HFFc6 (cell line): ENCODE measurements at regions not wholly inside any gene's neighbourhood (a gene's known extent, or its start where the extent isn't known, plus 50 kb on each side); places are given as distances from the start of the nearest gene placed in this dataset.

ENCODE experiments used
- DNase-seq: peaks from one replicate; pipeline ENCODE4 v3.0.0-alpha.2; 2018
- H3K27ac Mint-ChIP-seq: 2 replicates; pipeline ENCODE4 v1.8.0; 2020; ENCODE audit warnings: mild to moderate bottlenecking, mixed read lengths
- H3K27me3 Mint-ChIP-seq: 2 replicates; pipeline ENCODE4 v1.8.0; 2021; ENCODE audit warnings: mild to moderate bottlenecking, moderate library complexity, mixed read lengths; ENCODE audit not compliant: insufficient read depth
- H3K36me3 Mint-ChIP-seq: 2 replicates; pipeline ENCODE4 v1.8.0; 2021; ENCODE audit warnings: low read depth, mixed read lengths
- H3K4me1 Mint-ChIP-seq: 2 replicates; pipeline ENCODE4 v1.8.0; 2020; ENCODE audit warnings: low read depth, mixed read lengths
- H3K4me3 Mint-ChIP-seq: 2 replicates; pipeline ENCODE4 v1.8.0; 2020; ENCODE audit warnings: mild to moderate bottlenecking, moderate library complexity, mixed read lengths
- H3K9me3 Mint-ChIP-seq: 2 replicates; pipeline ENCODE4 v1.8.0; 2020; ENCODE audit warnings: mild to moderate bottlenecking, mixed read lengths
- TF ChIP-seq, protein P1 (sequence below): fragments of 200-600 bp; sonication (generic); IDR thresholded peaks from 2 replicates; pipeline ENCODE4 v1.5.0; 2021; ENCODE audit warnings: antibody characterized with exemption, mild to moderate bottlenecking

DNA sequence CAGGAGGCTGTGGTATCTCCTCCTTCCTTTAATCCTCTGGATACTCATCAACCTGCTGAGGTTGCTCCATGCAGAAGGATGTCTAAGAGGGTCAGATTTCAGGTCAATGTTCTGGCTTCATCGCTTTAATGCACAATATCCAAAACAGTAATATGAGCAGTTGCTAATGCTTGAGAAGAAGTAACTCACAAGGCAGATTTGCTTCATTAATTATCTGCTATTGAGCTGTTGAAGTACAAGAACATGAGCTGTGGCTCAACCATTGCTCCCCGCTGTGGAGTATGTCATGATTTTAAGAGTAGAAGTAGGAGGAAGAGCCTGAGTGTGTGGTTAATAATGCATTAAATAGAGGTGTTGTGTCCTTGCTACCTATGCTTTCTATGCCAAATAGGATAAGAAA, 1412.9 kb upstream of the ALCAM start:
- DNase-seq, result no peak
- TF ChIP-seq, protein P1, sequence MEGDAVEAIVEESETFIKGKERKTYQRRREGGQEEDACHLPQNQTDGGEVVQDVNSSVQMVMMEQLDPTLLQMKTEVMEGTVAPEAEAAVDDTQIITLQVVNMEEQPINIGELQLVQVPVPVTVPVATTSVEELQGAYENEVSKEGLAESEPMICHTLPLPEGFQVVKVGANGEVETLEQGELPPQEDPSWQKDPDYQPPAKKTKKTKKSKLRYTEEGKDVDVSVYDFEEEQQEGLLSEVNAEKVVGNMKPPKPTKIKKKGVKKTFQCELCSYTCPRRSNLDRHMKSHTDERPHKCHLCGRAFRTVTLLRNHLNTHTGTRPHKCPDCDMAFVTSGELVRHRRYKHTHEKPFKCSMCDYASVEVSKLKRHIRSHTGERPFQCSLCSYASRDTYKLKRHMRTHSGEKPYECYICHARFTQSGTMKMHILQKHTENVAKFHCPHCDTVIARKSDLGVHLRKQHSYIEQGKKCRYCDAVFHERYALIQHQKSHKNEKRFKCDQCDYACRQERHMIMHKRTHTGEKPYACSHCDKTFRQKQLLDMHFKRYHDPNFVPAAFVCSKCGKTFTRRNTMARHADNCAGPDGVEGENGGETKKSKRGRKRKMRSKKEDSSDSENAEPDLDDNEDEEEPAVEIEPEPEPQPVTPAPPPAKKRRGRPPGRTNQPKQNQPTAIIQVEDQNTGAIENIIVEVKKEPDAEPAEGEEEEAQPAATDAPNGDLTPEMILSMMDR, result no peak
- Mint-ChIP-seq H3K9me3 (peaks cover 23% of the 10 kb centered on the region), H3K36me3 (no peaks in the 10 kb centered on the region), H3K27ac (no peak overlapping the region), H3K27me3 (no peaks in the 10 kb centered on the region), H3K4me1 (no peaks in the 10 kb centered on the region), H3K4me3 (no peak overlapping the region)

GRCh38 chr3:103960819-103961218, 1405.9 kb upstream of the ALCAM start:
- TF ChIP-seq, protein P1, result no peak
- no peaks in the 10 kb centered on the region; the same call in 1 of the 2 replicates for H3K27me3 Mint-ChIP-seq
- H3K4me3 Mint-ChIP-seq, result no peak overlapping the region
- no peaks in the 10 kb centered on the region for H3K36me3 Mint-ChIP-seq
- DNase-seq, result no peak
- peaks cover 37% of the 10 kb centered on the region for H3K9me3 Mint-ChIP-seq
- H3K4me1 Mint-ChIP-seq, result no peaks in the 10 kb centered on the region
- no peak overlapping the region for H3K27ac Mint-ChIP-seq

GRCh38 chr3:103963599-103963998, 1403.1 kb upstream of the ALCAM start:
- Mint-ChIP-seq H3K36me3 (no peaks in the 10 kb centered on the region), H3K4me3 (no peak overlapping the region), H3K27ac (no peak overlapping the region), H3K9me3 (peaks cover 28% of the 10 kb centered on the region), H3K27me3 (no peaks in the 10 kb centered on the region; the same call in 1 of the 2 replicates), H3K4me1 (no peaks in the 10 kb centered on the region)
- TF ChIP-seq, protein P1, result no peak
- DNase-seq, result no peak

GRCh38 chr3:103965764-103966163, 1400.9 kb upstream of the ALCAM start:
- no peak for DNase-seq
- Mint-ChIP-seq H3K27ac (no peak overlapping the region), H3K27me3 (no peaks in the 10 kb centered on the region; the same call in 1 of the 2 replicates), H3K36me3 (no peaks in the 10 kb centered on the region), H3K4me1 (no peaks in the 10 kb centered on the region), H3K4me3 (no peak overlapping the region), H3K9me3 (peaks cover 33% of the 10 kb centered on the region)
- TF ChIP-seq, protein P1, result no peak

DNA sequence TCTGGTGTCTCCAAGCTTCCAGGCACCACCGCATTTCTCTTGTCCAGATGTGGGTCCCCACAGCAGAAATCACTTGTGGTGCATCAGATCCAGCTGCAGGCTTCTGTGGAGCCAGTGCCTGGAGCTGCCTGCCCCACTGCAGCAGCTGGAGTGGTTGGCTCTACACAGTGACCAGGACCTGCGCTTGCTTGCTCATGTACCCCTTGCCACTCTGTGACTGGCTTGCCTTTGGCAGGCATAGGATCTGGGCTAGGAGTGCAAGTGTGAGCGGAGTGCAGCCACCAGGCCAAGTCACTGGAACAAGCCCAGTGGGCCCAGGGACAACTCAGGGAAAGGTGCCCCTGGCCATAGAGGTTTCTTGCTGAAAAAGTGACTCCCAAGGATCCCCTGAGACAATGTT, 1400.0 kb upstream of the ALCAM start:
- H3K4me1 Mint-ChIP-seq, result no peaks in the 10 kb centered on the region
- no peaks in the 10 kb centered on the region; the same call in 1 of the 2 replicates for H3K27me3 Mint-ChIP-seq
- TF ChIP-seq, protein P1, result no peak
- no peak for DNase-seq
- H3K36me3 Mint-ChIP-seq, result no peaks in the 10 kb centered on the region
- H3K9me3 Mint-ChIP-seq, result peaks cover 36% of the 10 kb centered on the region
- H3K4me3 Mint-ChIP-seq, result no peak overlapping the region
- no peak overlapping the region for H3K27ac Mint-ChIP-seq

DNA sequence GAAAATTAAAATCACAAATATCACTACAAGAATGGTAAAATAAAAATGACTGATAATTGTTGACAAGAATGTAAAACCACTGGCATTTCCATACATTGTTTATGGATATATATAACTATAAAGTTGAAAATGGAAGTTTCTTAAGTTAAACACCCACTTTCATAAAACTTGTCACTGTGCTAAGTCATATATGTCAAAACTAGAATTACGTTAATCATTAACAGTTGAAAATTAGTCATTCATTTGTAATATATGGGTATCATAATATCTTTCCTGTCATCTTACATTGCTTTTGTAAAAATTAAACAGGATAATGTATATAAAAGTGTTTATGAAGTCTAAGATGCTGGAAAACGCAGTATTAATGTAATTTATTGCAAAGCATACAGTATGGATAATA, 1398.6 kb upstream of the ALCAM start:
- H3K4me3 Mint-ChIP-seq, result no peak overlapping the region
- TF ChIP-seq, protein P1, result no peak
- DNase-seq, result no peak
- H3K27me3 Mint-ChIP-seq, result no peaks in the 10 kb centered on the region; the same call in 1 of the 2 replicates
- peaks cover 29% of the 10 kb centered on the region for H3K9me3 Mint-ChIP-seq
- no peaks in the 10 kb centered on the region for H3K4me1 Mint-ChIP-seq
- no peaks in the 10 kb centered on the region for H3K36me3 Mint-ChIP-seq
- H3K27ac Mint-ChIP-seq, result no peak overlapping the region
